Natural killer cell treated with Interleukin-12 subunit alpha and Interleukin-12 subunit beta and Interleukin-15 and Interleukin-18, amount 100 ng/mL, for 72 hours (primary cell): ENCODE measurements at regions not wholly inside any gene's neighbourhood (a gene's known extent, or its start where the extent isn't known, plus 50 kb on each side); places are given as distances from the start of the nearest gene placed in this dataset.
"Not testable (repeated sequence)": the region's sequence is repeated elsewhere in the genome, so short reads cannot be mapped to it uniquely, and the experiment has no call there.

Experiments
- ATAC-seq, 2 donors: fragments of 150-1000 bp; cut with Tn5 transposase in 1 of 2; sonication (Bioruptor Pico), chemical (Tn5 transposase) in 1 of 2; 2 replicates each; pipeline ENCODE4 v1.10.0; 2021
- DNase-seq: peaks from one replicate; pipeline ENCODE4 v3.0.0; 2022; ENCODE audit warnings: low spot score
- H3K27ac Mint-ChIP-seq, 2 donors: 1 replicate in 1 of 2; 2 replicates in 1 of 2; pipeline ENCODE4 v1.8.0; 2022; ENCODE audit warnings: mixed read lengths in 2 of 2, mild to moderate bottlenecking in 1 of 2, moderate library complexity in 1 of 2
- H3K27me3 Mint-ChIP-seq, 2 donors: 1 replicate in 1 of 2; 2 replicates in 1 of 2; pipeline ENCODE4 v1.8.0; 2022; ENCODE audit warnings: mixed read lengths in 2 of 2
- H3K36me3 Mint-ChIP-seq: one replicate; pipeline ENCODE4 v1.8.0; 2022; ENCODE audit warnings: mixed read lengths
- H3K4me1 Mint-ChIP-seq, 2 donors: 1 replicate in 1 of 2; 2 replicates in 1 of 2; pipeline ENCODE4 v1.8.0; 2022; ENCODE audit warnings: low read depth in 2 of 2, mixed read lengths in 2 of 2, mild to moderate bottlenecking in 1 of 2
- H3K4me3 Mint-ChIP-seq: one replicate; pipeline ENCODE4 v1.8.0; 2022; ENCODE audit warnings: mixed read lengths
- H3K9me3 Mint-ChIP-seq: 2 replicates; pipeline ENCODE4 v1.8.0; 2022; ENCODE audit warnings: mixed read lengths

GRCh38 chr9:66266202-66266601 lies 529.3 kb downstream of the FOXD4L4 start:
- H3K27ac Mint-ChIP-seq, H3K27me3 Mint-ChIP-seq: not testable (repeated sequence)

DNA sequence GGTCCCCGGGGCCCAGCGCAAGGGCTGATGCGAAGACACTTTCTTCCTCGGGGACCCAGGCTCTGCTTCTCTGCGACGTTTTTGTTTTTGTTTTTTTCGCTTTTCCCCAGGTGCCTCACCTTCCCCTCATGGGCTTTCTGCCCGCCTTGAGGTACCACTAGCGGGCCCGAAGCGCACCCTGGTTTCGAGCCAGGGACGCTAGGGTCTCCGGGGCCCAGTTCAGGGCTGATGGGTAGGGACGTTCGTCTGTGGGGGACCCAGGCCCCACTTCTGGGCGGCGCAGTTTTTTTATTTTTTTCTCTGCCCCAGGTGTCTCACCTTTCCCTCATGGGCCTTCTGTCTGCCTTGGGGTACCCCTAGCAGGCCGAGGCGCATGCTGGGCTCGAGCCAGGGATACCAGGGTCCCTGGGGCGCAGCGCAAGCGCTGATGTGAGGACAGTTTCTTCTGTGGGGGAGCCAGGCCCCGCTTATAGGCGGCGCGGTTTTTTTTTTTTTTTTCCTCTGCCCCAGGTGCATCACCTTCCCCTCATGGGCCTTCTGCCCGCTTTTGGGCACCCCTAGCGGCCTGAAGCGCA lies 530.0 kb downstream of the FOXD4L4 start:
- H3K27me3 Mint-ChIP-seq, H3K9me3 Mint-ChIP-seq, H3K4me3 Mint-ChIP-seq, H3K4me1 Mint-ChIP-seq, H3K27ac Mint-ChIP-seq, H3K36me3 Mint-ChIP-seq, ATAC-seq, DNase-seq: not testable (repeated sequence)

More at GRCh38 chr9:66266202-66266601, 529.3 kb downstream of the FOXD4L4 start:
- not testable (repeated sequence) for H3K36me3 Mint-ChIP-seq, H3K4me1 Mint-ChIP-seq, DNase-seq, H3K4me3 Mint-ChIP-seq, ATAC-seq, H3K9me3 Mint-ChIP-seq

- not testable (repeated sequence) for DNase-seq, H3K27ac Mint-ChIP-seq, H3K4me1 Mint-ChIP-seq, H3K27me3 Mint-ChIP-seq, H3K36me3 Mint-ChIP-seq, H3K4me3 Mint-ChIP-seq, H3K9me3 Mint-ChIP-seq
- peak in 1 of 2 donors; percentile 28 for ATAC-seq
Measured at GRCh38 chr9:66267684-66268083, 530.7 kb downstream of the FOXD4L4 start.

DNA sequence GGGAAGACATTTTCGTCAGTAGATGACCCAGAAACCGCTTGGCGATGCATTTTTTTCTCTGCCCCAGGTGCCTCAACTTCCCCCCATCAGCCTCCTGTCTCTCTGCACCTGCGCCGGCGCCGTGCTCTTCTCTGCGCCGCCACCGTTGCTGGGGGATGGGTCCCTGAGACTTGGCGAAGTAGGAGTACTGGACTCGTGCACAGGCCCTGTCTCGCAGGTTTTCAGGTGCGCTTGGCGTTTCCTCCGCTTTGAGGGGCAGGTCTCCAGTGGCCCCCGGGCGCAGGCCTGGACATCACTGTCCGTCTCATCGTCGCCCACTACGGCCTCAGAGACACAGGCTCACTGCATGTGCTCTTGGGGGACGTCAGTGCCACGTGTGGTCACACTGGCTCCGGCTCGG lies 532.1 kb downstream of the FOXD4L4 start:
- not testable (repeated sequence) for H3K36me3 Mint-ChIP-seq, DNase-seq, H3K27ac Mint-ChIP-seq, ATAC-seq, H3K9me3 Mint-ChIP-seq, H3K4me1 Mint-ChIP-seq, H3K4me3 Mint-ChIP-seq, H3K27me3 Mint-ChIP-seq

DNA sequence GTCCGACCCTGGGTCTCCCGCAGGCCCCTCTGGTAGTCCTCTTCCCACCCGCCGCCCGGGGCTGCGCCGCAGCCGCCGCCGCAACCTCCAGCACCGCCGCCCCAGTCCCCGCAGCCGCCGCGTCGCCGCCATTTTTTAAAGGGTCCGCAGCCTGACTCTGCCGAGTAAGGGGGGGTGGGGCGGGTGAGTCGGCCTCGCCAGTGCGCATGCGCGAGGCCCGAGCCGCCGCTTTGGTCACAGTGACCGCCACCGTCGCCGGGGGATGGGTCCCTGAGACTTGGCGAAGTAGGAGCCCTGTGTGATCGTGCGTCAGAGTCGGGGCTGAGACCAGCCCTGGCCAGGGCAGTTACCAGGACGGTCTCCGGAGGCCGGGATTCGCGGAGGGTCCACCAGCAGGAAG lies 532.8 kb downstream of the FOXD4L4 start:
- Mint-ChIP-seq H3K4me3 (peak overlapping the region; percentile 99), H3K27ac (peak overlapping the region; percentile 91 to 93)
- H3K36me3 Mint-ChIP-seq, H3K4me1 Mint-ChIP-seq, H3K27me3 Mint-ChIP-seq, H3K9me3 Mint-ChIP-seq: not testable (repeated sequence)
- DNase-seq (peak; percentile 84), ATAC-seq (peak; percentile 62 to 81)

- not testable (repeated sequence) for H3K27ac Mint-ChIP-seq, H3K27me3 Mint-ChIP-seq, H3K9me3 Mint-ChIP-seq, ATAC-seq, DNase-seq, H3K36me3 Mint-ChIP-seq, H3K4me1 Mint-ChIP-seq, H3K4me3 Mint-ChIP-seq
Measured at GRCh38 chr9:66278809-66279208, 541.9 kb downstream of the FOXD4L4 start.
